HUDEP-2 (cell line): ENCODE measurements at regions not wholly inside any gene's neighbourhood (a gene's known extent, or its start where the extent isn't known, plus 50 kb on each side); places are given as distances from the start of the nearest gene placed in this dataset.

Experiments
- DNase-seq, 76 experiments: peaks; one replicate each; lab custom pipeline; 2025; ENCODE audit not compliant: unreplicated experiment in 76 of 76; lab: John Stamatoyannopoulos, UW

GRCh38 chr2:57886161-57886786, 160.3 kb upstream of the VRK2 start:
- DNase-seq: no peak

GRCh38 chr2:57888463-57888862, 158.1 kb upstream of the VRK2 start:
- DNase-seq: no peak

GRCh38 chr2:57890464-57890863, 156.1 kb upstream of the VRK2 start:
- DNase-seq: no peak

GRCh38 chr2:57891086-57891712, 155.4 kb upstream of the VRK2 start:
- DNase-seq: no peak

GRCh38 chr2:57892920-57893319, 153.7 kb upstream of the VRK2 start:
- DNase-seq: no peak

- DNase-seq: no peak
Measured at GRCh38 chr2:57893347-57893746, 153.3 kb upstream of the VRK2 start.

- no peak for DNase-seq
Measured at GRCh38 chr2:57893786-57894185, 152.8 kb upstream of the VRK2 start.

- DNase-seq: no peak
Measured at GRCh38 chr2:57894381-57894780, 152.2 kb upstream of the VRK2 start.

- no peak for DNase-seq
Measured at GRCh38 chr2:57897920-57898319, 148.7 kb upstream of the VRK2 start.

- DNase-seq: no peak
Measured at GRCh38 chr2:57899898-57900297, 146.7 kb upstream of the VRK2 start.

- no peak for DNase-seq
Measured at GRCh38 chr2:57902578-57902977, 144.0 kb upstream of the VRK2 start.

GRCh38 chr2:57906152-57906732, 140.4 kb upstream of the VRK2 start:
- DNase-seq: peak in 16 of 76 experiments; percentile 1 to 38 (median 12)

- DNase-seq: no peak
Measured at GRCh38 chr2:57907411-57907810, 139.2 kb upstream of the VRK2 start.

GRCh38 chr2:57908736-57909161, 137.9 kb upstream of the VRK2 start:
- DNase-seq: no peak

GRCh38 chr2:57918126-57918525, 128.5 kb upstream of the VRK2 start:
- DNase-seq: no peak

GRCh38 chr2:57920342-57920939, 126.2 kb upstream of the VRK2 start:
- no peak for DNase-seq

GRCh38 chr2:57934659-57935058, 111.9 kb upstream of the VRK2 start:
- DNase-seq: no peak

GRCh38 chr2:57936216-57936615, 110.4 kb upstream of the VRK2 start:
- no peak for DNase-seq

GRCh38 chr2:57937456-57937855, 109.2 kb upstream of the VRK2 start:
- no peak for DNase-seq

- DNase-seq: no peak
Measured at GRCh38 chr2:57941816-57942215, 104.8 kb upstream of the VRK2 start.

GRCh38 chr2:57943315-57943714, 103.3 kb upstream of the VRK2 start:
- no peak for DNase-seq

- no peak for DNase-seq
Measured at GRCh38 chr2:57947398-57947797, 99.2 kb upstream of the VRK2 start.
